Activated naive CD4-positive, alpha-beta T cell treated with anti-CD3 and anti-CD28 coated beads for 36 hours (primary cell): ENCODE measurements at regions not wholly inside any gene's neighbourhood (a gene's known extent, or its start where the extent isn't known, plus 50 kb on each side); places are given as distances from the start of the nearest gene placed in this dataset.
"Not testable (repeated sequence)": the region's sequence is repeated elsewhere in the genome, so short reads cannot be mapped to it uniquely, and the experiment has no call there.

Source experiments
- CTCF ChIA-PET: fragments of 350-600 bp; sonication (Branson Sonifier 250); formaldehyde crosslinking; loops from one replicate; lab custom pipeline; 2021; ENCODE audit warnings: antibody characterized with exemption; lab: Charles Lee
- DNase-seq: peaks from one replicate; pipeline ENCODE4 v3.0.0-alpha.2; 2020
- H3K27ac Mint-ChIP-seq: one replicate; pipeline ENCODE4 v1.8.0; 2021; ENCODE audit warnings: mild to moderate bottlenecking, mixed read lengths
- H3K27me3 Mint-ChIP-seq: one replicate; pipeline ENCODE4 v1.8.0; 2021; ENCODE audit warnings: low read depth, mixed read lengths
- H3K36me3 Mint-ChIP-seq: one replicate; pipeline ENCODE4 v1.8.0; 2021; ENCODE audit warnings: low read depth, mixed read lengths
- H3K4me1 Mint-ChIP-seq: one replicate; pipeline ENCODE4 v1.8.0; 2021; ENCODE audit warnings: low read depth, mixed read lengths
- H3K4me3 Mint-ChIP-seq: one replicate; pipeline ENCODE4 v1.8.0; 2021; ENCODE audit warnings: mild to moderate bottlenecking, moderate library complexity, mixed read lengths
- H3K9me3 Mint-ChIP-seq: one replicate; pipeline ENCODE4 v1.8.0; 2021; ENCODE audit warnings: mixed read lengths
- intact Hi-C: fragments of 100-400 bp; cut with micrococcal nuclease; formaldehyde crosslinking; loops from one replicate; pipeline ENCODE4 v1.15.1; 2023

DNA sequence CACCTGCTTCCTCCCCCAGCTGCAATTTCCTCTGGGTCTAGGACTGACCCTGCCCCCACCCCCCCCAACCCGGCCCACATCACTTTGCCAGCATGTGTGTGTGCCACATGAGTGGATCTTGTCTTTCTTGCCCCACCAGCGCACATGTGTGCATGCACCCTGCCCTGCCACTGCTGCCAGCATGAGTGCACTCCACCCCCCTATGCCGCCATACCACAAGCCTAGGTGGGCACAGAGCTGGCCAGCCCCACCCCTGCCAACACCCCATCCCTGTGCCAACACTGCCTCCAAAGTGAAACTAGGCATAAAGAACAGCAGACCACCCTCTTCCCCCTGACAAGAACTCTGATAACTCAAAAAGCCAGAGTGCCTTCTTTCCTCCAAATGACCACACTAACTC is 296.3 kb upstream of the SGO1 start:
- H3K4me1 Mint-ChIP-seq, result no peaks in the 10 kb centered on the region
- CTCF ChIA-PET, result no interaction called here
- intact Hi-C loops, result no loop called here
- no peak for DNase-seq
- H3K27ac Mint-ChIP-seq, result no peak overlapping the region
- no peaks in the 10 kb centered on the region for H3K36me3 Mint-ChIP-seq
- H3K27me3 Mint-ChIP-seq, result no peaks in the 10 kb centered on the region
- H3K4me3 Mint-ChIP-seq, result no peak overlapping the region
- peaks cover 33% of the 10 kb centered on the region for H3K9me3 Mint-ChIP-seq

DNA sequence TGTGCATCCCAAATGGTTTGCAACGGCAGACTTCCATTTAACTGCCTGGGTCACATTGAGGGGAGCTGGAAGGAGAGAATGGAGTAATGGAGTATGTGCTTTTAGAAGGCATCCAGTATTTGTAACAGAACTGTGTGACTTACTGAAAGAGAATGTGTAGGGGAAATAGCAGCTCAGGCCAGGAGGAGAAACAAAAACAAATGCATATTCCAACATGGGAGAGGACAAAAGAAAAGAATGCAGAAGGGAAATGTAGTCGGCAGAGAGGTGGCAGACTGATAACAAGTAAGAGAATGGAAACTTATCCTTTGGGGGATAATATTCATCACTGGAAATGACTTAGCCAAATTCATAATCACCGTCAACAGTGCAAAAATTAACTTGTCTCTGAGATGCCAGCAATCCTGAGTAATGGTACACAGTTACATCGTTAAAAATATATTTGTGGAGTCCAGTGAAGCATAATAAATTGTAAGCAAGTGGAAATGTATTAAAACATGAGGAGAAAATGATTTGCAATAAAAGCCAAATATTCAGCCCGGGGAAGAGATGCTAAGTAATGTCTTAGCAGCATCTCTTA is 294.9 kb upstream of the SGO1 start:
- Mint-ChIP-seq H3K9me3 (peaks cover 32% of the 10 kb centered on the region), H3K4me1 (no peaks in the 10 kb centered on the region), H3K27ac (no peak overlapping the region), H3K27me3 (no peaks in the 10 kb centered on the region), H3K4me3 (no peak overlapping the region), H3K36me3 (no peaks in the 10 kb centered on the region)
- intact Hi-C loops, result no loop called here
- CTCF ChIA-PET, result no interaction called here
- no peak for DNase-seq

DNA sequence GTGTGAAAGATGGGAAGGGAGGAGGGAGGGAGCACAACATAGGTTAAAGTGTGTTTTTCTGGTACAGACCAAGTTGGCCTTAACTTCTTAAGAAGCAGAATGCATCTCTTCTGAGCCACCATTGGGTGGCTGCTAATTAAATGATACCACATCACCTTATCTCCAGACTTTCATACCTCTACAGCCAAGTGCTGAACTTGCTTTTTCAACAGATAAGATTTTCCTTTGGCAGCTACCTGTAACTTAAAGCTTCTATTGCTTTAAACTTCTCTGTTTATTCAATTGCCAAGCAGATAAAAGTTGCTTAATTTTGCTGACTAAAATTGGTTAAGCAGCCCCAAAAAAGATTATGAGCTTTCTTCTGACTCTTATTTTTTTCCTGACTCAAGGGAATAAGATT is 292.4 kb upstream of the SGO1 start:
- Mint-ChIP-seq H3K4me1 (no peaks in the 10 kb centered on the region), H3K9me3 (peaks cover 17% of the 10 kb centered on the region), H3K4me3 (no peak overlapping the region), H3K27me3 (no peaks in the 10 kb centered on the region), H3K27ac (no peak overlapping the region), H3K36me3 (no peaks in the 10 kb centered on the region)
- intact Hi-C loops, result no loop called here
- DNase-seq, result no peak
- CTCF ChIA-PET, result no interaction called here

DNA sequence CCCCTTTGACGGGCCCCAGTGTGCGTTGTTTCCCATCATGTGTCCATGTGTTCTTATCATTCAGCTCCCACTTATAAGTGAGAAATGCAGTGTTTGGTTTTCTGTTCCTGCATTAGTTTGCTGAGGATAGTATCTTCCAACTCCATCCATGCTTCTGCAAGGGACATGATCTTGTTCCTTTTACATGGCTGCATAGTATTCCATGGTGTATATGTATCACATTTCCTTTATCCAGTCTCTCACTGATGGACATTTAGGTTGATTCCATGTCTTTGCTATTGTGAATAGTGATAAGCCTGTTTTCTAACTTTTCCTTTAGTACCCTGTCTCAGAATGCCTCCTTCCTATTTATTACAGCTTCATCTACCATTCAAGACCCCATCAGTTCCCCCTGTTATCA is 278.2 kb upstream of the SGO1 start:
- H3K4me1 Mint-ChIP-seq, H3K27me3 Mint-ChIP-seq, DNase-seq, H3K36me3 Mint-ChIP-seq, CTCF ChIA-PET, H3K4me3 Mint-ChIP-seq, H3K27ac Mint-ChIP-seq, intact Hi-C loops: not testable (repeated sequence)
- H3K9me3 Mint-ChIP-seq, result peaks cover 31% of the 10 kb centered on the region

DNA sequence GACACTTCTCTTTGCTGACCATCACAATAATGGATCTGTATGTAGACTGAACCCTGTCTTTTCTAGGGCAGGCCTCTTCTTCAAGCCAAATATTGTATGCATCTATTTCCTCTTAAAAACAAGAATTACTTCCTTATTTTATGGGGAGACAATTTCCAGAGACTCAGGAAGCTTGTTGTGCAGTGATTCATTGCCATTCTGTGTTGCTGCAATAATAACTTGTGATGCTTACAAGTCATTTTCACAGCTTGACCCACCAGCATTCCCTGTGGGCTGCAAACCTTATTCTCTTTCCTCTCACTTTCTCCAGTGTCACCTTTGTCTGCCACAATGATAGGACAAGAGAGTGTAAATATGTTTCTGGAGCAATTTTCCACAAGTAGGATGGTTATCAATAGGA is 276.7 kb upstream of the SGO1 start:
- CTCF ChIA-PET, result no interaction called here
- DNase-seq, result no peak
- H3K9me3 Mint-ChIP-seq, result peaks cover 25% of the 10 kb centered on the region
- intact Hi-C loops, result no loop called here
- H3K27ac Mint-ChIP-seq, result no peak overlapping the region
- no peaks in the 10 kb centered on the region for H3K27me3 Mint-ChIP-seq
- H3K36me3 Mint-ChIP-seq, result peaks cover 2% of the 10 kb centered on the region
- no peaks in the 10 kb centered on the region for H3K4me1 Mint-ChIP-seq
- no peak overlapping the region for H3K4me3 Mint-ChIP-seq

DNA sequence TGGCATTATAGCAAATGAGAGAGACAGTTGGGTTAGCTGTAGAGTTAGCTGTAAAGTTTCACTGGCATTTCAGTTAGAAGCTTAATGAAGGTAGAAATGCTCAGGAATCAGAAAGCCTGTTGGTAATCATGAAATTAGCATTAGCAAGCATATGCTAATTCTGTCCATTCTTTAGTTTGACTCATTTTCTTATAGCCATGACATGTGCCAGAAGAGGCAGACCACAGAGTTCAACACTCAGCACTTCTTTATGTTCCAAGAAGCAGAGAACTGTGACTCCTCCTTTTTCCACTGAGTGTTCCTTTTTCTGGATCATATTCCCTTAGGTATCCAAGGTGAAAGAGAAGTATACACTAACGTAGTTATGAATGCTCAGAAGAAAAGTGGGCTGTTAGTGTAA is 276.2 kb upstream of the SGO1 start:
- peaks cover 2% of the 10 kb centered on the region for H3K36me3 Mint-ChIP-seq
- no peak for DNase-seq
- no peak overlapping the region for H3K27ac Mint-ChIP-seq
- H3K27me3 Mint-ChIP-seq, result no peaks in the 10 kb centered on the region
- H3K9me3 Mint-ChIP-seq, result peaks cover 26% of the 10 kb centered on the region
- intact Hi-C loops, result no loop called here
- H3K4me3 Mint-ChIP-seq, result no peak overlapping the region
- CTCF ChIA-PET, result no interaction called here
- H3K4me1 Mint-ChIP-seq, result no peaks in the 10 kb centered on the region

DNA sequence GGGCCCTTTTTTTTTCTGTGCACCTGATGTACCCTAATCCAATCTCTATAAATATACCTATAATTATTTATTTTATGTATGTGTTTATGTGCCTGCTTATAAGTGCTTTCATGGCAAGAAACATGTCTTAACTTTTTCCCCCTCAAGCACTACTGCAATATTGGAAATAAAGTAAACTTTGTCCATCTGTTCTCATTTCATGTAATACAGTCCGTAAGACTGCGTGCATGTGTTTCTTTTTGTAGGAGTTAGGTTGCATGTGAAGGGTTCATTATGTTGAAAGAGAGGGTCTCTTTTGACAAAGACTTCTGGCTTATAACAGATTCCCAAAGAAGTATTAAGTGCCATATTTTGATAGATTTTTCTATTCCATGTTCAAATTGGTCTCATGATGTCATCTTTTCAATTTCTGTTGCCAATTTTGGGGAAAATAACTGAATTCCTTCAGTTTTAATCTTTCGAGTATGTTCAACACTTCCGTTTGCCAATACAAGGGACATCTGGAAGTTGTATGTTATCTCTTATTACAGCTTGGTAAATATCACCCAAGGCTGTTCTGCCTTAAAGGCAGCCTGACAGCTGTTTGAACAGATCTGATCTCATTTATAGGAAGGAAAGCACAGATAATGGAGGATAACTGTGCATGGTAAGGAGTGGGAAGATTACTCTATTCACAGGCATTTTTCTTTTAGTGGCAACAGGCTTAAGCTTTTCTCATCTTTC is 273.1 kb upstream of the SGO1 start:
- H3K27me3 Mint-ChIP-seq, result no peaks in the 10 kb centered on the region
- CTCF ChIA-PET, result interaction anchor here (0.5 kb wide), 1 partner anchor 805 kb away, joined by 3 read pairs; no protein-coding TSS in a partner anchor
- no peak overlapping the region for H3K4me3 Mint-ChIP-seq

DNA sequence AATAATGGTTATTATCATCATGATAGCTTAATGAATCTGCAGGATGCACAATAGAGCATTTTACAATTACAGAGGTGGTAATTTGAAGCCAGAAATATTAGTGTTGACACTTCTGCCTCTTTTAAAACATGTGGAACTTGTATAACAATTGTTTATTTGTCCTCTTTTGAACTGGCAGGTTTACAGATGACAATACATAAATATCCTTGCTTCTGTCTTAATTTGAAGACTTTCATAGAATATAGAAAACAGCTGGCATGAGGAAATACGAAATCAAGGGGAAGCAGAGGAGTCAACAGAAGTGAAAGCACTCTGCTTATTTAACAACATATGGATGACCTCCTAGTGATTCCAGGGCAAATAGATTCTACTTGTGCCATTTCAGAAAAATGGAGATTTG is 270.5 kb upstream of the SGO1 start:
- no peak overlapping the region for H3K27ac Mint-ChIP-seq
- DNase-seq, result no peak
- intact Hi-C loops, result no loop called here
- H3K4me1 Mint-ChIP-seq, result no peaks in the 10 kb centered on the region
- CTCF ChIA-PET, result no interaction called here
- no peaks in the 10 kb centered on the region for H3K36me3 Mint-ChIP-seq
- no peaks in the 10 kb centered on the region for H3K27me3 Mint-ChIP-seq
- H3K9me3 Mint-ChIP-seq, result peaks cover 16% of the 10 kb centered on the region
- no peak overlapping the region for H3K4me3 Mint-ChIP-seq

More for the DNA sequence above, 273.1 kb upstream of the SGO1 start:
- Mint-ChIP-seq H3K9me3 (peaks cover 18% of the 10 kb centered on the region), H3K36me3 (no peaks in the 10 kb centered on the region), H3K27ac (no peak overlapping the region), H3K4me1 (no peaks in the 10 kb centered on the region)
- intact Hi-C loops, result no loop called here
- no peak for DNase-seq

DNA sequence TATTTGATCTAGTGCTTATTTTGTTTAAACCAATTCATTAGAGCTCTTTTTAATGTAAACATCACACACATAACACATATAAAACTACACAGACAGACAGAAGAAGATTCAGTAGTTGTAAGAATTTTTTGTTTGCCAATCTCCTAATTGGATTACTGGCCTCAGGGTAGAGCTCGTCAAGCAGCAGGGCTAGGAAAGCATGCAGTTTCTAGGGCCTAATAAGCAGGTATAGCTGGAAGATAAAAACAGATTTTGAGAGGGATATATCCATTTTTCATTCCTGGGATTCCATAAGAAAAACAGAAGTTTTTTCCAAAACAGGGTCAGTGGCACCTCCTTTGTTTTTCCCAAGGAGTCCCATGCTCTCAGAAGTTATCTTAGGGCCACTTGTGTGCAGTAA is 265.2 kb upstream of the SGO1 start:
- no peak overlapping the region for H3K27ac Mint-ChIP-seq
- no peak overlapping the region for H3K4me3 Mint-ChIP-seq
- H3K9me3 Mint-ChIP-seq, result peaks cover 7% of the 10 kb centered on the region
- H3K36me3 Mint-ChIP-seq, result peaks cover 2% of the 10 kb centered on the region
- no peaks in the 10 kb centered on the region for H3K4me1 Mint-ChIP-seq
- no peak for DNase-seq
- intact Hi-C loops, result no loop called here
- no peaks in the 10 kb centered on the region for H3K27me3 Mint-ChIP-seq
- CTCF ChIA-PET, result no interaction called here

DNA sequence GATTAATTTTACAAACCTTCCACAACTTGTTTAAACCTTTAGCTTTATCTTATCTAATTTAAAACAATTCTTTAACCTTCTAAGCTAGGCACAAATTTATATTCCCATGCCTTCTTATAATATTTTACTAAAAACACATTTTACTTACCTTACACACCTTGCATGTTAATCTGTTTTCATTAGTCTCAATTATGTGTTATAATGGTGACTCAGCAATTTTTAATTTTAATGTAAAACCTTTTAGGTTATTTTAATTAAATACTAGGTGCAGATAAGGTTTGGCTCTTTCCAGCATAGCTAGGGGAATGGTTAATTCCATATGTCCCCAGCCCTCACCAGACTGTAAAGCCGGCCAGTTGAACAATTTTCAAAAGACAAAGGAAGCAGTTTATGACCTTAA is 264.6 kb upstream of the SGO1 start:
- intact Hi-C loops, result no loop called here
- peaks cover 2% of the 10 kb centered on the region for H3K36me3 Mint-ChIP-seq
- peaks cover 8% of the 10 kb centered on the region for H3K9me3 Mint-ChIP-seq
- no peak overlapping the region for H3K4me3 Mint-ChIP-seq
- no peak overlapping the region for H3K27ac Mint-ChIP-seq
- H3K27me3 Mint-ChIP-seq, result no peaks in the 10 kb centered on the region
- no peak for DNase-seq
- CTCF ChIA-PET, result no interaction called here
- H3K4me1 Mint-ChIP-seq, result no peaks in the 10 kb centered on the region

DNA sequence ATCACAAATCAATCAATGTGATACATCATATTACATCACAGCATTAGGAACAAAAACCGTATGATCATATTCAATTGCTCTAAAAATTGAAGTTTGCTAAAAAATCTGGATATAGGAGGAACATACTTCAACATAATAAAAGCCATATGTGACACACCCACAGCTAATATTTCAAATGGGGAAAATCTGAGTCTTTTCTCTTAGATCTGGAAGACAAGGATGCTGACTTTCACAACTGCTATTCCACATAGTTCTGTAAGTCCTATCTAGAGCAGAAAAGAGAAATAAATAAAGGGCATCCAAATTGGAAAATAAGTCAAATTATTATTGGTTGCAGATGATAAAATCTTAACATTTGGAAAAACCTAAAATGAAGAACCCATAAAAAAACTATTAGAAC is 256.8 kb upstream of the SGO1 start:
- Mint-ChIP-seq H3K27me3 (no peaks in the 10 kb centered on the region), H3K27ac (no peak overlapping the region), H3K36me3 (no peaks in the 10 kb centered on the region), H3K9me3 (peaks cover 5% of the 10 kb centered on the region), H3K4me3 (no peak overlapping the region), H3K4me1 (no peaks in the 10 kb centered on the region)
- CTCF ChIA-PET, result no interaction called here
- DNase-seq, result no peak
- intact Hi-C loops, result no loop called here

DNA sequence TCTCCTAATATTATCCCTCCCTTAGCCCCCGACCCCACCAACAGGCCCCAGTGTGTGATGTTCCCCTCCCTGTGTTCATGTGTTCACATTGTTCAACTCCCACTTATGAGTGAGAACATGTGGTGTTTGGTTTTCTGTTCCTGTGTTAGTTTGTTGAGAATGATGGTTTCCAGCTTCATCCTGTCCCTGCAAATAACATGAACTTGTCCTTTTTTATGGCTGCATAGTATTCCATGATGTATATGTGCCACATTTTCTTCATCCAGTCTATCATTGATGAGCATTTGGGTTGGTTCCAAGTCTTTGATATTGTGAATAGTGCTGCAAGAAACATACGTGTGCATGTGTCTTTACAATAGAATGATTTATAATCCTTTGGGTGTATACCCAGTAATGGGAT is 241.3 kb upstream of the SGO1 start:
- H3K4me3 Mint-ChIP-seq, H3K27ac Mint-ChIP-seq, CTCF ChIA-PET, DNase-seq, H3K4me1 Mint-ChIP-seq, H3K27me3 Mint-ChIP-seq, H3K36me3 Mint-ChIP-seq, intact Hi-C loops: not testable (repeated sequence)
- peaks cover 16% of the 10 kb centered on the region for H3K9me3 Mint-ChIP-seq

DNA sequence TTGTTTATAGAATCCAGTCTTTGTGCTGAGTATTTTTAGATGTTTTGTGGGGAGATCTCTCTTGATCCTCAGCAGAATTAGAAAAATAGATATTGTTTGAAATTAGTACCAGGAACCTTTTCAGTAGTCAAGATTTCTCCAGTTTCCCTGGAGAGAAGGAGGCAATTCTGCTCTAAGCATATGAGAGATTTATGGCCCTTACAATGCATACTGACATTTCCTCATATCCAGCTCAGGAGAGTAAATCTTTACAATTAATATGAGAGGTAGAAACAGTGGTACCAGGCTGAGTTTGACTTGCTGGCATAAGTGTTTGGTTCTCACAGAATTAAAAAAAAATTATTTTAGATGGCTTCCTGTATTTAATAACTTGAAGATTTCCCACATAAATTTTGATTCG is 239.1 kb upstream of the SGO1 start:
- H3K4me1 Mint-ChIP-seq, result no peaks in the 10 kb centered on the region
- CTCF ChIA-PET, result no interaction called here
- peaks cover 2% of the 10 kb centered on the region for H3K36me3 Mint-ChIP-seq
- intact Hi-C loops, result no loop called here
- no peak overlapping the region for H3K27ac Mint-ChIP-seq
- H3K27me3 Mint-ChIP-seq, result no peaks in the 10 kb centered on the region
- peaks cover 8% of the 10 kb centered on the region for H3K9me3 Mint-ChIP-seq
- DNase-seq, result no peak
- H3K4me3 Mint-ChIP-seq, result no peak overlapping the region
